Putamen (tissue), 1 donor: ENCODE measurements at regions not wholly inside any gene's neighbourhood (a gene's known extent, or its start where the extent isn't known, plus 50 kb on each side); places are given as distances from the start of the nearest gene placed in this dataset.
A peak's percentile ranks its signal among the peaks of the same experiment; 100 is the strongest.

Source experiments
- DNase-seq: peaks from one replicate; pipeline ENCODE4 v3.0.0-alpha.2; 2016; ENCODE audit warnings: low spot score

GRCh38 chr3:34183114-34183513 lies 384.7 kb downstream of the PDCD6IP start:
- DNase-seq, result no peak

DNA sequence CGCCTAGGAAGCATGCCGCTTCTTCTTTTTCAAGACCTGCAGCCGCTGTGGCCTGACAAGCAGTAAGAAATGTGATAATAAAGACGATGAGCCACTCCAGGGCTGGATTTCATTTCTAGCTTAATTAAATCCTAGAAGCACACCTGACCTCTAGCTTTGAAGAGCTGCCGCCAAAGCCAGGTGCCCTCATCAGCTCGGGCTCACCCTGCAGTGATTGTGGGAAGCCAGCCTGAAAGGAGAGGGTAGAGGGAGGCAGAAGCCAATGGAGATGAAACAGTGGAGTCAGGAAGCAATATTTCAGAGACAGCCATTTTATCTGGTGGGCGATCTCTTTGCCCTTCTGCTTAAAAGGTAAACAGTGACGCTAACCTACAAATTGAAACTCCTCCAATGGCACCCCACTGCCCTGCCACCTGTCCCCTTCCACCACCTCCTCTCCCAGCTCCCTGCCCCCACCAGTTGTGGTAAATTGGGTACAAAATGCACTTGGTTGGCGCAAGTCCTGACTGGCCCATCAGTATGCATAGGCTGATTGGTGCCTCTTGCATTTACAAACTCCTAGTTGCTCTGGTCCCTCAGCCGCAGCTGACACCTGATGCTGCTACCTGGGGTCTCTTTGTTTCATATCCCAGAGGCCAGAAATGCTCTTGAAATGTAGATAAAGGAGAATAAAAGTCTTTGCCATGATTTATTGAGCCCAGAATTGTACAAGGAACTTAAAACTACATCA lies 385.3 kb downstream of the PDCD6IP start:
- no peak for DNase-seq

DNA sequence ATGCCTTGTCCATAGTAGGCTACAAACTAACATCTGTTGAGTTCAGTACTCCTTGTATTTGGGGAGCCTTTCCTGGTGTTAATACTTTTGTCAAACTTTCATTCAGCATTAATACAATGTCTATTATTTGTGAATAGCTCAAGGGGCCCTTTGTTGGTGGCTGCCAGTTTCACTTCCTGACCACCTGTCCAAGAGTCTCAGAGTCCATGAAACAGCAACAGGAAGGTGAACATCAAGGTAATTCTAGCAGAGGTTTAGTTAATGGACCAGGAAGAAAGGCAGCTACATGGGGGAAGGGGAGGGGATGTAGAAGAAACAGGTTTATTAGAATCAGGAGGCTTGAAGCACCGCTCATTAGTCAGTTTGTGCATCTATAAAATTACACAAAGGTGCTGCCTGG lies 386.9 kb downstream of the PDCD6IP start:
- no peak for DNase-seq

DNA sequence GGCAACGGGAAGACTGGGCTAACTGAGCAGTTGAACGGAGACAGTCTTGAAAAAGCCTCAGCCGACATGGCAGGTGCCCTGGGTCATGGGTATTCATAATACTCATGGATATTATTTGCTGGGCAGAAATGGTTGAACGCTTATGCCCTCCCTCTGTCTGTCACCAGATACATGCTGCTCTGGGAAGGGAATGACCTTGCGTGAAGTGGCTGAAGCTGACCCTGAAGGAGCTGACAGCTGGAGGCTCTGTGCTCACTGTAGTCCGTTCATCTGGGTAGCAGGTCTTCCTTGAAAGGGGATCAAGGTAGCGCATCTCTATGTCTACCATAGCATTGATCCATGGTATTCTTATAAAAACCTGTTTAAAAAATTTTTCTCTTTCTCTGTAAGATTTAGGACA lies 390.7 kb downstream of the PDCD6IP start:
- DNase-seq, result no peak

DNA sequence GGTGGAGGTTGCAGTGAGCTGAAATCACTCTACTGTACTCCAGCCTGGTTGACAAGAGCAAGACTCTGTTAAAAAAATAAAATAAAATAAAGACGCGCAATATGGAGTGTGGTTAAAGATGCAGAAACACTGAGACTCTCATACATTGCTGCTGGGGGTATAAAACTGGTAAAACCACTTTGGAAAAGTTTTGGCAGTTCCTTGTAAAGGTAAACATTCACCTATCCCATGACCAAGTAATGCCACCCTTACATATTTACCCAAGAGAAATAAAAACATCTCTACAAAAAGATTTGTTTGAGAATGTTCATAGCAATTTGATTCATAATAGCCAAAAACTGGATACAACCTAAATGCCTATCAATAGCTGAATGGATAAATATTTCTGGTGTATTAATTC lies 398.5 kb downstream of the PDCD6IP start:
- no peak for DNase-seq

DNA sequence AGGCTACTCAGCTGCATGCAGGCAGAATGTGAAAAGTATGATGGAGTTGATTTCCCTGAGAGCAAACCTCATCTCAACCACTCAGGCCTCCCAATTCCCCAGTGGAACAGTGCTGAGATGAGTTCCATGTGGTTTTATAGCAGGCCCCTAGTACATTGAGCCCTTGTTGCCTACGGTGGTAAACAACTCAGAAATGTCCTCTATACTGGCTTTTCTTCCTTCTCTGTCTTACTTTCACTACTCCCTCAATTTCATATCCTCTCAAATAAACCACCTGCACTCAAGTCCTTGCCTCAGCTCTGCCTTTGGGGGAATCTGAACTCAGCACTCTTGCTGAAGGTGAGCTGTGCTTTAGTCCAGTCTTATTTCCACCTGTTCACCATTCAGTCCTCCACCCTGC lies 399.9 kb downstream of the PDCD6IP start:
- no peak for DNase-seq

DNA sequence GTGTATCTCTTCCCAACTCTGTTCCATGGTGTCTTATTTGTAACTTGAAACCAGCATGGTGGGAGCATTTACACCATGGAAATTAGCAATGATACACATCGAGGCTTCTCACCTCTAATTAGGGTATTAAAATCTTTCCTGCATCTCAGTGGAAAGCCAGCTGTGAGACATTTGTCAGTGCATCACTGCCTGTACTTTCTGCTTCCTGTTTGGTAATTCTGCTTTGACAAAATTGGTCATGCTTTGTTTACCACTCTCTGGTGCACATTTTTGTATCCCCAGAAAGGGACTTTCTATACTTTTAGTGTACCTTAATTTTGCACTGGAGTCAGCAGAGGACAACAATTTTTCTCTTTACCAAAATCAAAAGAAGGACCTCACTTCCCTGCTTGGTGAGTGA lies 402.1 kb downstream of the PDCD6IP start:
- DNase-seq, result no peak

DNA sequence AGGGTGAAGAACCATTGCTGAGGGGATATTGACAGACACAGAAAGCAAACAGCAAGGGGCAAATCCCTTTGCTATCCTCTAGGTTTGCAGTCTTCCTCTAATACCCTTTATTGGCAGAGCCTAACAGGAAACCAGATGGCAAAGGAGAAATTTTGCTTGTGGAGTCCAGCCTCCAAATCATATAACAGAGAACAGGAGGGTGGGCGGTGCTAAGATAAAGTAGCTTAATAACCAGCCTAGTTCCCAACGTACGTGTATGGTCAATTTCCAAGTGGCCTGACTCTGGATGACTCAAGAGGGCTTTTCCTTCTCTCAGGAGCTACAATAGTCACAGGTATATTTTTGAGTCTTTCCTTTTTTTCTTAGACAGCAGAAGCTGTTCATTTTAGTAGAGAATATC lies 404.5 kb downstream of the PDCD6IP start:
- DNase-seq, result no peak

DNA sequence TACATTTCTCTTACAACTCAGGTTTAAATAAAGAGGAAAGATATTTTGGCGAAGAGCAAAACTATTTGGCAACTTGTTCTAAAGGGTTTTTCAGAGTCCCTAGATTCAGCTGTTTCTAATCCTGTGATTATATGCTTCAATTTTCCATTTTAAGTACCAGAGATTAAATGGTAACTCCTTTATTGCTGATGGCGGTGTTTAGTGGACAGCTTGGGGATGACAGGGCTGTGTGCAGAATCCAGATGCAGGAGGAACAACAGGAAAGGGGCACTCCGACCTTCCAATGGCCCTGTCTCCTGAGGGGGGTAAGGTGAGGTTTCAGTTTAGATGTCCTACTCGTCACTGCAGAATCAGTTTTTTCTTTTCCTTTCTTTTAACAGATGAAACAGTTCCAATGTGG lies 405.0 kb downstream of the PDCD6IP start:
- no peak for DNase-seq

GRCh38 chr3:34207002-34207401 lies 408.6 kb downstream of the PDCD6IP start:
- no peak for DNase-seq

- DNase-seq, result no peak
These were observed 409.4 kb downstream of the PDCD6IP start for GRCh38 chr3:34207806-34208205.

DNA sequence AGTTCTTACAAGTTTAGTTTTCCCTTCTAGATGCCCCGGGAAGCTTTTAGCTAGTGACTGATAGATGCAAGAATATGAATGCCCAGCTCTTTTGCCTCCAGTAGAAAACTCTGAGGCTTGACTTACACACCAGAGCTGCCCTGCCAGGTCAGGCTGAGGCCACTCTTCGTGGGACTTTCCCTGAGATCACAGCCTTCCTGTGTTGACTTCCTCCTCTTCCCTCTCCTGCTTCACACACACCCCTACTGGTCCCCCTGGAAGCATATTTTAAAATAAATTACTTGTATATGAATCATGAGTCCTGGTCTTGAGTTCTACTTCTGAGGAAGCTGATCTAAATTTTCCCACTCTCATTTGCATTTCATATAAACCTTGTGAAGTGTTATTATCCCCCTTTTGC lies 413.7 kb downstream of the PDCD6IP start:
- no peak for DNase-seq

- peak; percentile 12 for DNase-seq
These were observed 414.2 kb downstream of the PDCD6IP start for GRCh38 chr3:34212656-34213055.

DNA sequence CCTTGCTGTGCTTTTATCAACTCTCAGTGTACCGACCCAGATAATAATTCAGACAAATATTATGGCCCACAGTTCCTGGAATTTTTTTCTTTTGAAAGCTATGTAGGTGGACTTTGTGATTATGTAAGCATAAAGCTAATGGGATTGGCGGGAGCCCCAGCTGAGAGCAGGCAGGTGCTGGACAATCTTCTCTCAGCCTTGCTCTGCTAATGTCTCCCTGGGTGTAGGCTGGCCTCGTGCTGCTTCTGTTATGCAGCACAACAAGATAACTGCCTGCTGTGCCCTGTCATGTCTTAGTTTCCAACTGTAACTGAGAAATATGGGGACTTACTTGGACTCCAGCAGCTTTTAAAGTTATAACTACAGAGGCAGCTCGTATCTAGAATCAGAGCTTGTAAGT lies 415.0 kb downstream of the PDCD6IP start:
- no peak for DNase-seq

- no peak for DNase-seq
These were observed 418.4 kb downstream of the PDCD6IP start for GRCh38 chr3:34216711-34217335.

GRCh38 chr3:34218706-34219385 lies 420.4 kb downstream of the PDCD6IP start:
- DNase-seq, result no peak

DNA sequence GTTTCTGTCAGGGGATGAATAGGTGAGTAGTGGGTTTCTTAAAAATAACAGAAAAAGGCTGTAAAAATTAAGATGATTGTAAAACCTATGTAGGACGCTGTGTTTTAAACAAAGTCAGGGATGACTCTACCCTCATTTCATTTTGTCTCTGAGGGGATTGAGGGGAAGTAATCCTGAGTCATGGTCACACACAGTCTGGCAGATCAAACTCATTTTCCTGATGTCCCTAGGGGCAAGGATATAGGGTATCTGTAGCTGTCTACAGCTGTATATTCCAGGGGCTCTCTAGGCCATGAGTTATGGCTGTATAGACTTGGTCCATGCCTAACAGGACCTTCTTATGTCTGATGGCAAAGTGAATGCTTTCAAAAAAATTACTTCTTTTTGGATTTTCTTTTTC lies 421.1 kb downstream of the PDCD6IP start:
- no peak for DNase-seq

- no peak for DNase-seq
These were observed 427.5 kb downstream of the PDCD6IP start for GRCh38 chr3:34225821-34226366.

- DNase-seq, result no peak
These were observed 431.4 kb downstream of the PDCD6IP start for GRCh38 chr3:34229876-34230275.

- no peak for DNase-seq
These were observed 436.7 kb downstream of the PDCD6IP start for GRCh38 chr3:34235096-34235495.

DNA sequence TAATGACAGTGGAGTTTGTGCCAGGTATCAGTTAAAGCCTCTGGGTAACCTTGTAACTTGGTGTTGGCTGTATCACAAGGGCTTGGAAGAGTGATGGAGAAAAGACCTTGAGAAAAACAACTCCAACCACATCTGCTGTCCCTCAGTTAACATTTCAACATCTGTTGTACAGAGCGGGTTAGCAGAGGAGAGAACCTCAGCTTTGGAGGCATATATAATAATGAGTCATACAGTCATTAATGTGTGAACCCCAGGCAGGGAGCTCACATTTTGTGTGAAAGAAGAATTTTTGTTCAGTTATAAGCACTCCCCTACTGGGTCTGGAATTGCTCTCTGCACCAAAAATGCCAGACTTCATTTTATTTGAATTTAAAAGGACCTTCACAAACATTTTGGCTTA lies 439.5 kb downstream of the PDCD6IP start:
- no peak for DNase-seq

DNA sequence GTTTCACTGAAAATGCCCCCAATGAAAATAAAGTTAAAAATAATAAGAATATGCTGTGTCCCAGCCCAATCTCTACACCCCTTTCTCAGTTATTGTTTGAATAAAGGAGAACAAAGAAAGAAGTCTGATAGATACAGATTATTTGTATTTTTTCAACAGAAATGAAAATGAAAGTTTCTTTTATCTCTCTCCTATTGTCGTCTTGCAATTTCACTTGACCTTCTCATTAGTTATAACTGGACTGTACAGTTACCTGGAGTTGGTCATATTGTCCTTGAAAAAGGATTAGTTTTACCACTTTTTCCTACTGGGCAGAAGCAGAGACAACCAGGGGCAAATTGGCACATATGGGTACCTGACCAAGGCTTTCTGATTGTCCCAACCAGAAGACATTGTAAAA lies 440.0 kb downstream of the PDCD6IP start:
- DNase-seq, result no peak

DNA sequence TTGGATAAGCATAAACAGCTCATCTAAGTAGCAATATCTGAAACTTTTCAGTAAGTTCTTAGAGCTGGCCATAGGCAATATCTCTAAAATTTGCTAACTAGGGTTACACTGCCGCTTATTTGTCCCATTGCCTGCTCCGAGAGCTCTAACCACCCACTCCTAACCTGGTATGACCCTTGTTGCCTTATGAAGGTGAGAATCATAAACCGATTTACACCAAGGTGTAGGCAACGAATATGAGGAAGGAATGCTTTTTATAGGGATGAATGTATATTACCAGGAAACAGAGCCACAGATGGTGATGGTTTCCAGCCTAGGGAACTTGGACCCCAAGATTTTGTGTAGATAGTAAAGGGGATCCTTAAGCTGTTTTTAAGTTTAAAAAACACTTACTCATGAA lies 440.9 kb downstream of the PDCD6IP start:
- no peak for DNase-seq
